ENCODE measurements at regions not wholly inside any gene's neighbourhood (a gene's known extent, or its start where the extent isn't known, plus 50 kb on each side); places are given as distances from the start of the nearest gene placed in this dataset.

- no peak for TF ChIP-seq IRF1 (CRISPR knock-in tag; IDR thresholded peaks at IDR 0.05; ENCODE audit: low read depth)
- TF ChIP-seq POLR2AphosphoS2 (IDR thresholded peaks at IDR 0.05; ENCODE audit: low read depth, low read length) = no peak
- no peak for TF ChIP-seq MAFG (CRISPR knock-in tag; IDR thresholded peaks at IDR 0.05)
- no peak for TF ChIP-seq SRSF9 (IDR thresholded peaks at IDR 0.05; ENCODE audit: borderline replicate concordance, insufficient read depth, low read depth, low read length, poor library complexity, severe bottlenecking)
- TF ChIP-seq ZNF225 (CRISPR knock-in tag; IDR thresholded peaks at IDR 0.05) = no peak
- TF ChIP-seq, protein P1, sequence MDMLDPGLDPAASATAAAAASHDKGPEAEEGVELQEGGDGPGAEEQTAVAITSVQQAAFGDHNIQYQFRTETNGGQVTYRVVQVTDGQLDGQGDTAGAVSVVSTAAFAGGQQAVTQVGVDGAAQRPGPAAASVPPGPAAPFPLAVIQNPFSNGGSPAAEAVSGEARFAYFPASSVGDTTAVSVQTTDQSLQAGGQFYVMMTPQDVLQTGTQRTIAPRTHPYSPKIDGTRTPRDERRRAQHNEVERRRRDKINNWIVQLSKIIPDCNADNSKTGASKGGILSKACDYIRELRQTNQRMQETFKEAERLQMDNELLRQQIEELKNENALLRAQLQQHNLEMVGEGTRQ (IDR thresholded peaks at IDR 0.05; ENCODE audit: low read depth, low read length) = no peak
- TF ChIP-seq, protein P1 (CRISPR knock-in tag; IDR thresholded peaks at IDR 0.05; ENCODE audit: borderline replicate concordance) = no peak
- TF ChIP-seq ZNF207 (IDR thresholded peaks at IDR 0.05; ENCODE audit: borderline replicate concordance) = no peak
- TF ChIP-seq NFE2 (CRISPR knock-in tag; IDR thresholded peaks at IDR 0.05) = no peak
- no peak for TF ChIP-seq HCFC1 (IDR thresholded peaks at IDR 0.05; ENCODE audit: low read depth, low read length)
- no peak for TF ChIP-seq MTA3 (CRISPR knock-in tag; IDR thresholded peaks at IDR 0.05)
- TF ChIP-seq STAT5B (CRISPR knock-in tag; IDR thresholded peaks at IDR 0.05) = no peak
- TF ChIP-seq ZMYM3 (CRISPR knock-in tag; IDR thresholded peaks at IDR 0.05) = peak; percentile 38; the same call in 1 of the 2 replicates
- TF ChIP-seq ZHX2 (IDR thresholded peaks at IDR 0.05; ENCODE audit: low read depth) = no peak
- TF ChIP-seq ZHX2 (CRISPR knock-in tag; IDR thresholded peaks at IDR 0.05; ENCODE audit: borderline replicate concordance) = no peak
- TF ChIP-seq, protein P2, sequence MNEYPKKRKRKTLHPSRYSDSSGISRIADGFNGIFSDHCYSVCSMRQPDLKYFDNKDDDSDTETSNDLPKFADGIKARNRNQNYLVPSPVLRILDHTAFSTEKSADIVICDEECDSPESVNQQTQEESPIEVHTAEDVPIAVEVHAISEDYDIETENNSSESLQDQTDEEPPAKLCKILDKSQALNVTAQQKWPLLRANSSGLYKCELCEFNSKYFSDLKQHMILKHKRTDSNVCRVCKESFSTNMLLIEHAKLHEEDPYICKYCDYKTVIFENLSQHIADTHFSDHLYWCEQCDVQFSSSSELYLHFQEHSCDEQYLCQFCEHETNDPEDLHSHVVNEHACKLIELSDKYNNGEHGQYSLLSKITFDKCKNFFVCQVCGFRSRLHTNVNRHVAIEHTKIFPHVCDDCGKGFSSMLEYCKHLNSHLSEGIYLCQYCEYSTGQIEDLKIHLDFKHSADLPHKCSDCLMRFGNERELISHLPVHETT (CRISPR knock-in tag; conservative IDR thresholded peaks at IDR 0.05) = no peak; the same call in 1 of the 2 replicates
- no peak for TF ChIP-seq TCF7L2 (IDR thresholded peaks at IDR 0.05; ENCODE audit: low read depth, low read length)
- TF ChIP-seq ZNF34 (CRISPR knock-in tag; IDR thresholded peaks at IDR 0.05; ENCODE audit: borderline replicate concordance) = no peak
- no peak for TF ChIP-seq MAFF (IDR thresholded peaks at IDR 0.05; ENCODE audit: low read depth, low read length)
- TF ChIP-seq KLF12 (CRISPR knock-in tag; IDR thresholded peaks at IDR 0.05; ENCODE audit: borderline replicate concordance) = no peak
Observed at GRCh38 chr1:19010995-19011844, 54.7 kb upstream of the IFFO2 start (continued).

All from HepG2 (cell line).